Heart right ventricle (tissue), 16 donors: ENCODE measurements at regions not wholly inside any gene's neighbourhood (a gene's known extent, or its start where the extent isn't known, plus 50 kb on each side); places are given as distances from the start of the nearest gene placed in this dataset.

Experiments
- ATAC-seq, 8 donors: fragments of 200-7000 bp; cut with Tn5 transposase; one replicate each; pipeline ENCODE4 v1.9.1; 2020; ENCODE audit warnings: mild to moderate bottlenecking in 8 of 8, moderate library complexity in 8 of 8, moderate number of reproducible peaks in 1 of 8
- DNase-seq, 2 donors: peaks; one replicate each; pipeline ENCODE4 v3.0.0-alpha.2; 2020
- H3K27ac ChIP-seq, 10 donors: fragments of 200-600 bp; sonication (generic) in 2 of 10; one replicate each; pipeline versions ENCODE4 v1.5.0 to v1.8.0; 2020 to 2022; ENCODE audit warnings: mild to moderate bottlenecking in 3 of 10
- H3K27me3 ChIP-seq, 7 donors: fragments of 200-600 bp; one replicate each; pipeline ENCODE4 v1.8.0; 2021 to 2022; ENCODE audit warnings: mild to moderate bottlenecking in 2 of 7
- H3K36me3 ChIP-seq, 9 donors: fragments of 200-600 bp; sonication (generic) in 1 of 9; one replicate each; pipeline versions ENCODE4 v1.5.0 to v1.8.0; 2020 to 2022; ENCODE audit warnings: mild to moderate bottlenecking in 2 of 9
- H3K4me1 ChIP-seq, 9 donors: fragments of 200-600 bp; sonication (generic) in 1 of 9; one replicate each; pipeline versions ENCODE4 v1.5.0 to v1.8.0; 2020 to 2022; ENCODE audit warnings: mild to moderate bottlenecking in 4 of 9
- H3K4me3 ChIP-seq, 10 donors: fragments of 200-600 bp; sonication (generic) in 2 of 10; one replicate each; pipeline versions ENCODE4 v1.5.0 to v1.8.0; 2020 to 2022; ENCODE audit warnings: mild to moderate bottlenecking in 7 of 10, moderate library complexity in 2 of 10
- H3K9me3 ChIP-seq, 11 donors: fragments of 200-600 bp in 10 of 11; sonication (generic) in 2 of 11; one replicate each; pipeline versions ENCODE4 v1.5.0 to v1.8.0; 2013 to 2022; ENCODE audit warnings: mild to moderate bottlenecking in 2 of 11, control low read depth in 1 of 11, moderate library complexity in 1 of 11
- CTCF ChIP-seq, 9 donors: fragments of 200-600 bp; sonication (generic) in 2 of 9; IDR thresholded peaks; one replicate each; pipeline versions ENCODE4 v1.5.0 to v1.8.0; 2021 to 2022; ENCODE audit warnings: antibody characterized with exemption in 9 of 9, mild to moderate bottlenecking in 5 of 9, moderate library complexity in 1 of 9
- WGBS, 2 donors: extraction: QIAGEN DNeasy Blood & Tissue Kit; methylation state at CpG; one replicate each; pipeline ENCODE4 v1.1.7; 2013; ENCODE audit warnings: inconsistent platforms in 1 of 2; 5-methylcytosine and 5-hydroxymethylcytosine counted together
- intact Hi-C, 10 donors: fragments of 100-400 bp; cut with DNase I; formaldehyde crosslinking; loops; one replicate each; pipeline versions ENCODE4 v1.11.1 to v1.14.2; 2022
- donor health status: Arrhythmogenic right ventricular cardiomyopathy.
- donor health status: ischemic (EF 13 %, LVEDD 7.1; RV severe dilation, severe dysfunction).
- donor health status: healthy with polysubstance abuse.
- donor health status: DM: no; HTN: yes; CAD: no.
- donor health status: DM: no; HTN: no; CAD: no.
- donor health status: ischemic (EF 25% LVEDD 6.9; RV normal size, moderate dysfunction).
- donor health status: ischemic (EF 25% LVEDD 5.7; RV mildly dilated, moderate dysfunction).
- donor health status: healthy.
- donor health status: DM: yes; HTN: yes; CAD: no.
- donor health status: Ischemic cardiomyopathy.
- donor health status: ischemic (EF 35%, LVEDD 5.7; RV mildly dilated, moderate dysfunction).
- donor health status: nonischemic (EF 11% LVEDD 7.7; RV severe dilation, severe dysfunction).
- donor health status: DM: yes; HTN: yes; CAD: no.
- donor health status: PGD.
- donor health status: ischemic (EF 29% LVEDD 5.4; RV normal size, mild dysfunction).
- donor health status: nonischemic (EF 23%, LVEDD 6.1; RV moderate dilation, normal function).

GRCh38 chr1:229022595-229023333 is 248.1 kb upstream of the RAB4A start:
- intact Hi-C loops = no loop called here
- no peaks in the 10 kb centered on the region for H3K36me3 ChIP-seq
- no peak for DNase-seq
- peak overlapping the region in 1 of 10 donors; percentile 89 for H3K27ac ChIP-seq
- peak in 4 of 8 donors; percentile 39 to 64 (median 60) for ATAC-seq
- no peak for TF ChIP-seq CTCF (IDR thresholded peaks at IDR 0.05)
- WGBS, 2 donors = 76 to 86% methylated on average over 8 of the region's 8 CpGs
- H3K9me3 ChIP-seq = peaks cover 0 to 5% (median 0%) of the 10 kb centered on the region in 11 donors
- H3K27me3 ChIP-seq = peaks cover 0 to 4% (median 0%) of the 10 kb centered on the region in 7 donors
- H3K4me3 ChIP-seq = no peak overlapping the region
- peaks cover 0 to 59% (median 0%) of the 10 kb centered on the region in 9 donors for H3K4me1 ChIP-seq

- ATAC-seq (peak; percentile 38 to 69 (median 50)), DNase-seq (no peak)
- intact Hi-C loops = no loop called here
- TF ChIP-seq CTCF (IDR thresholded peaks at IDR 0.05) = no peak
- Histone ChIP-seq H3K4me3 (no peak overlapping the region), H3K9me3 (peaks cover 0 to under 1% (median 0%) of the 10 kb centered on the region in 11 donors), H3K27me3 (peaks cover 0 to 4% (median 0%) of the 10 kb centered on the region in 7 donors), H3K4me1 (peaks cover 0 to 66% (median 0%) of the 10 kb centered on the region in 9 donors), H3K36me3 (no peaks in the 10 kb centered on the region), H3K27ac (peak overlapping the region in 1 of 10 donors; percentile 89)
- 69 to 74% methylated on average over 11 of the region's 11 CpGs for WGBS, 2 donors
These were observed 247.1 kb upstream of the RAB4A start for GRCh38 chr1:229023651-229024300.

- intact Hi-C loops = no loop called here
- DNase-seq = no peak
- 87 to 91% methylated on average over 13 of the region's 13 CpGs for WGBS, 2 donors
- Histone ChIP-seq H3K36me3 (no peaks in the 10 kb centered on the region), H3K4me1 (peaks cover 0 to 73% (median 0%) of the 10 kb centered on the region in 9 donors), H3K27me3 (peaks cover 0 to 4% (median 0%) of the 10 kb centered on the region in 7 donors), H3K4me3 (no peak overlapping the region), H3K9me3 (no peaks in the 10 kb centered on the region), H3K27ac (peak overlapping the region in 1 of 10 donors; percentile 89)
- no peak for TF ChIP-seq CTCF (IDR thresholded peaks at IDR 0.05)
- ATAC-seq = peak in 6 of 8 donors; percentile 41 to 80 (median 48)
These were observed 246.3 kb upstream of the RAB4A start for GRCh38 chr1:229024528-229025130.

- Histone ChIP-seq H3K27me3 (no peaks in the 10 kb centered on the region), H3K36me3 (no peaks in the 10 kb centered on the region), H3K4me1 (peaks cover 0 to 77% (median 0%) of the 10 kb centered on the region in 9 donors), H3K4me3 (no peak overlapping the region), H3K27ac (peak overlapping the region in 1 of 10 donors; percentile 89), H3K9me3 (no peaks in the 10 kb centered on the region)
- 82 to 86% methylated on average over 2 of the region's 2 CpGs for WGBS, 2 donors
- ATAC-seq (no peak), DNase-seq (no peak)
- intact Hi-C loops = no loop called here
- no peak for TF ChIP-seq CTCF (IDR thresholded peaks at IDR 0.05)
These were observed 245.3 kb upstream of the RAB4A start for GRCh38 chr1:229025576-229025975.
